Fibroblast of lung (primary cell): ENCODE measurements at regions not wholly inside any gene's neighbourhood (a gene's known extent, or its start where the extent isn't known, plus 50 kb on each side); places are given as distances from the start of the nearest gene placed in this dataset.

Experiments
- DNase-seq, 2 donors: peaks; one replicate each; pipeline versions ENCODE4 v3.0.0 to v3.0.0-alpha.2; 2010; ENCODE audit warnings: low read depth in 2 of 2
- H2AFZ ChIP-seq: 2 replicates; pipeline ENCODE4 v1.5.1; 2012; ENCODE audit warnings: low read length, control low read depth, inconsistent platforms
- H3K27ac ChIP-seq: 2 replicates; pipeline ENCODE4 v1.5.1; 2011; ENCODE audit warnings: low read length, control low read depth; ENCODE audit not compliant: insufficient read depth
- H3K27me3 ChIP-seq: 2 replicates; pipeline ENCODE4 v1.5.1; 2011; ENCODE audit warnings: mild to moderate bottlenecking, low read length; ENCODE audit not compliant: control insufficient read depth, insufficient read depth
- H3K36me3 ChIP-seq: 2 replicates; pipeline ENCODE4 v1.5.1; 2011; ENCODE audit warnings: low read length; ENCODE audit not compliant: control insufficient read depth, insufficient read depth
- H3K4me1 ChIP-seq: 2 replicates; pipeline ENCODE4 v1.5.1; 2011; ENCODE audit warnings: low read length; ENCODE audit not compliant: control insufficient read depth, insufficient read depth; ENCODE audit errors: extremely low read depth
- H3K4me2 ChIP-seq: 2 replicates; pipeline ENCODE4 v1.5.1; 2011; ENCODE audit warnings: low read length, control low read depth; ENCODE audit not compliant: insufficient read depth; ENCODE audit errors: extremely low read depth
- H3K4me3 ChIP-seq, 4 experiments: fragments of 200-600 bp in 1 of 4; sonication (generic) in 1 of 4; replicated peaks in 1 of 4; 2 replicates each; pipeline ENCODE4 v1.5.1; 2011 to 2016; ENCODE audit warnings: low read length in 4 of 4, low read depth in 3 of 4, mild to moderate bottlenecking in 3 of 4, control low read depth in 2 of 4, inconsistent platforms in 1 of 4, mixed read lengths in 1 of 4; ENCODE audit not compliant: insufficient read depth in 1 of 4; ENCODE audit errors: control extremely low read depth in 1 of 4
- H3K79me2 ChIP-seq: 2 replicates; pipeline ENCODE4 v1.5.1; 2012; ENCODE audit warnings: mild to moderate bottlenecking, low read length, inconsistent platforms; ENCODE audit not compliant: control insufficient read depth, insufficient read depth
- H3K9ac ChIP-seq: 2 replicates; pipeline ENCODE4 v1.5.1; 2011; ENCODE audit warnings: mild to moderate bottlenecking, low read length, control low read depth; ENCODE audit not compliant: insufficient read depth
- H3K9me3 ChIP-seq: 2 replicates; pipeline ENCODE4 v1.5.1; 2012; ENCODE audit warnings: low read depth, low read length; ENCODE audit not compliant: control insufficient read depth, insufficient read depth
- H4K20me1 ChIP-seq: 2 replicates; pipeline ENCODE4 v1.5.1; 2011; ENCODE audit warnings: low read length; ENCODE audit not compliant: control insufficient read depth, insufficient read depth; ENCODE audit errors: extremely low read depth
- CTCF ChIP-seq, 2 donors: IDR thresholded peaks in 1 of 2; conservative IDR thresholded peaks in 1 of 2; 1 replicate in 1 of 2; 2 replicates in 1 of 2; pipeline ENCODE4 v1.5.1; 2011 to 2012; ENCODE audit warnings: low read length in 2 of 2, control low read depth in 1 of 2, inconsistent platforms in 1 of 2, low read depth in 1 of 2, mild to moderate bottlenecking in 1 of 2
- EZH2 ChIP-seq: IDR thresholded peaks from 2 replicates; pipeline ENCODE4 v1.5.1; 2012; ENCODE audit warnings: low read length, control low read depth, mild to moderate bottlenecking; ENCODE audit errors: missing control alignments

GRCh38 chr18:40698129-40698528 lies 1256.9 kb upstream of the PIK3C3 start:
- Histone ChIP-seq H3K36me3 (no peaks in the 10 kb centered on the region), H3K27ac (no peak overlapping the region), H3K27me3 (no peaks in the 10 kb centered on the region), H2AFZ (no peak overlapping the region), H3K4me2 (no peak overlapping the region), H4K20me1 (no peaks in the 10 kb centered on the region), H3K79me2 (no peaks in the 10 kb centered on the region), H3K9me3 (no peaks in the 10 kb centered on the region), H3K4me3 (no peak overlapping the region), H3K9ac (no peak overlapping the region), H3K4me1 (no peaks in the 10 kb centered on the region)
- TF ChIP-seq CTCF (conservative IDR thresholded peaks at IDR 0.05 in 1 of 2, IDR thresholded peaks at IDR 0.05 in 1 of 2; ENCODE audit: low read depth in 1 of 2, low read length in 2 of 2) (no peak), EZH2 (no peak)
- no peak for DNase-seq

GRCh38 chr18:40695526-40695925 lies 1259.5 kb upstream of the PIK3C3 start:
- H3K9ac ChIP-seq = no peak overlapping the region
- no peak for DNase-seq
- H3K27me3 ChIP-seq = no peaks in the 10 kb centered on the region
- H3K27ac ChIP-seq = no peak overlapping the region
- no peak overlapping the region for H3K4me2 ChIP-seq
- H3K36me3 ChIP-seq = no peaks in the 10 kb centered on the region
- no peaks in the 10 kb centered on the region for H3K9me3 ChIP-seq
- no peak overlapping the region for H3K4me3 ChIP-seq
- no peak overlapping the region for H2AFZ ChIP-seq
- H3K79me2 ChIP-seq = no peaks in the 10 kb centered on the region
- no peaks in the 10 kb centered on the region for H4K20me1 ChIP-seq
- no peak for TF ChIP-seq CTCF (conservative IDR thresholded peaks at IDR 0.05 in 1 of 2, IDR thresholded peaks at IDR 0.05 in 1 of 2; ENCODE audit: low read depth in 1 of 2, low read length in 2 of 2)
- no peaks in the 10 kb centered on the region for H3K4me1 ChIP-seq

GRCh38 chr18:40692871-40693270 lies 1262.2 kb upstream of the PIK3C3 start:
- no peaks in the 10 kb centered on the region for H3K36me3 ChIP-seq
- no peak overlapping the region for H3K9ac ChIP-seq
- no peak overlapping the region for H3K4me2 ChIP-seq
- H3K9me3 ChIP-seq = no peaks in the 10 kb centered on the region
- H3K4me3 ChIP-seq = no peak overlapping the region
- no peaks in the 10 kb centered on the region for H3K27me3 ChIP-seq
- TF ChIP-seq EZH2 (no peak), CTCF (conservative IDR thresholded peaks at IDR 0.05 in 1 of 2, IDR thresholded peaks at IDR 0.05 in 1 of 2; ENCODE audit: low read depth in 1 of 2, low read length in 2 of 2) (no peak)
- peak; percentile 17 to 25 for DNase-seq
- H4K20me1 ChIP-seq = no peaks in the 10 kb centered on the region
- H3K79me2 ChIP-seq = no peaks in the 10 kb centered on the region
- H3K27ac ChIP-seq = no peak overlapping the region
- H2AFZ ChIP-seq = no peak overlapping the region
- H3K4me1 ChIP-seq = no peaks in the 10 kb centered on the region
